GM18505 (cell line): ENCODE measurements at regions not wholly inside any gene's neighbourhood (a gene's known extent, or its start where the extent isn't known, plus 50 kb on each side); places are given as distances from the start of the nearest gene placed in this dataset.

Experiments
- ATAC-seq: cut with Tn5 transposase; IDR thresholded peaks from one replicate; pipeline ENCODE4 v1.9.1; 2021; ENCODE audit not compliant: unreplicated experiment
- POLR2A ChIP-seq: IDR thresholded peaks from 4 replicates; pipeline ENCODE4 v1.6.1; 2011; ENCODE audit warnings: borderline replicate concordance; ENCODE audit not compliant: insufficient read depth, insufficient read length; ENCODE audit errors: extremely low read depth

DNA sequence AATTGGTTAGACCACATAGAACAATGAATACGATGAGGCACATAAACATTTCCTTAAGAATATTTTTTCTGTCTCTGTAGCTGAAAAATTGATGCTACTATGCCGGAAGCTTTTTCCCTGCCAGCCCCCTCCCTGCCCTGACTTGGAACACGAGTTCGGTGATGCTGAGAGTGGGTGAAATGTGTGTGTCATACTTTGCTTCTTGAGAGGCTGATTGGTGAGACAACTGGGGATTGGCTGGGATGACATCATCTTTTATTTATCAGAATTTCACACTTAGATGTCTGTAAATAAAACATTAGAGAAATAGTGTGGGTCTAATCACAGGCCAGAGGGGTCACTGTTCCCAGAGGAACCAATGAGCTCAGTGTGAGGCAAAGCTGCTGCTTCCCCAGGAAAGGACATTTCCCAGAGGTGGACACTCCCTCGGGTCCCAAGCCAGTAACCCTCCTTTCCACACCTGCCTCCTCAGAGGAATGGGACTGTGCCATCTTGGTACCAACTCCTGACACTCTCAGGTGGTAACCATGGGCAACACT is 195.4 kb upstream of the C1orf174 start:
- no peak for TF ChIP-seq POLR2A
- ATAC-seq, result no peak

DNA sequence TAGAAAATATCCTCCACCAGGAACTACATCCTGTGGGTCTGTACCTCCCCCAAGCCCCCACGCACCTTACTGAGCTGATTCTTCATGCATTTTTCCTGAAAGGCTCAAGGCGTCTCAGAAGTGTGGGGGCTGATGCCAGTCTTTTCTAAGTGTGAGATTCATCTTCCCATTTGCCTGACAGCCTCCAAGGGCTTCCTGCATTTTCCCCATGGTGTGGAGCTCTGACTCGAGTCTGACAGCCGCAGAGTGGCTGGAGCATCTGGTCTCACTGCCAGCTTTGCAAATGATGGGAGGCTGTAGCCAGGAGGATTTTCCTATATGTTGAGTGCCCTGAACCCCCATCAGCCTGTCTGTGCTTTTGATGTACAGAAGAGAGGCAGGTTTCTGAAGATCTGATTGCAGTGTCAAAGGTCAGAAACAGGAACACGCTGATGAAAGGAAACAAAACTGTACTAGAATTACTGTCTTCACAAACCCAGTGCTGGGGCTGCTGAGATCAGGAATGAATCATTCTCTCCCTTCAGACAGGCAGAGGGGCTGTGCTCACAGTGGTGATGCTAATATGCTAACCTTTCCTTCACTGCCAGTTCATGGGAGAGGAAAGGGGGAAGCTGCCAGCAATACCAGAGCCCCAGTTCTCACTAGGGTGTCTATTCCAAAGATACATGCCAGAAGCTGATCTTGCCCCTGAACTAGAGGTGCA is 201.5 kb upstream of the C1orf174 start:
- no peak for TF ChIP-seq POLR2A
- no peak for ATAC-seq

DNA sequence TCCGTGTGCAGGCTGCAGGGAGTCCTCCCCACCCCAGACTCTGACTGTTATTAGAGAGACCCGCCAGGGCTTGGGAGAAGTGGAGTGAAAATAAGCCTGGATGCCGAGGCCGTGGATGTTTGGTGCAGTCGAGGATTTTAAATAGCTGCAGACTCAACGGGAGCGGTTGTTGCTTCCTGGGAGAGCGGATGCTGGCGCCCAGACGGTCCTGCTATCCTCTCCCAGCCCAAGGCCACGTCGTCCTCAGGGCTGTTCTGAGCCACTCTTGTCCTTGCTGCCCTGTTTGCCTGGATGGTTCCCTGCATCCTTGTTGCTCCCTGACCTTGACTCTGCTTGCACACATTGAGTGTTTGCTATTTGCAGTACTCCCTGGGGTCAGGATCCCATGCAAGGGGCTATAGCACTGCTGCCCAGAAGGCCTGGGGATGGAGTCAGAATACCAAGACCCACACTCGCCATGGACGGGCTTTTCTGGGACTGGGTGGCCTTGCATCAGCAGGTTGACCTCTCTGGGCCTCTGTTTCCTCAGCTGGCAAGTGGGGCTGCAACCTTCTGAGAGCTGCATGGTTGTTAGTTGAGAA is 205.3 kb upstream of the C1orf174 start:
- no peak for ATAC-seq
- no peak for TF ChIP-seq POLR2A

DNA sequence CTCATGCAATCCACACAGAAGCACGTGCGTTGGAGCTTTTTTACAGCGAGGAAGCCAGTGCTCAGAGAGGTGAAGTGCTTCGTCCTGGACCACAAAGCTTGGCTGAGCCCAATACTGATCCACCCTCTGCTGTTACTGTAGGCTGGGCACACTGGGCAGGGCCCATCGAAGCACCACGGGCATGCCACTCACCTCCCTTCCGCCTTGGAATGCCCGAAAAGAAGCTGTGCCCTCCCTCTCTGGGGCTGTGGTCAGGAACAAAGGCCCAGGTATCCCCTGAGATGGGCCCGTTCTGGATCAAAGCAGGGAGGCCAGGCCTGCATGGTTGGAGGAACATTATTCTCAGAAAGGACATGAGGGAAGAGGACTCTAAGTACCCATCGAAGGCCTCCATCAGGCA is 206.7 kb upstream of the C1orf174 start:
- no peak for ATAC-seq
- TF ChIP-seq POLR2A, result no peak

DNA sequence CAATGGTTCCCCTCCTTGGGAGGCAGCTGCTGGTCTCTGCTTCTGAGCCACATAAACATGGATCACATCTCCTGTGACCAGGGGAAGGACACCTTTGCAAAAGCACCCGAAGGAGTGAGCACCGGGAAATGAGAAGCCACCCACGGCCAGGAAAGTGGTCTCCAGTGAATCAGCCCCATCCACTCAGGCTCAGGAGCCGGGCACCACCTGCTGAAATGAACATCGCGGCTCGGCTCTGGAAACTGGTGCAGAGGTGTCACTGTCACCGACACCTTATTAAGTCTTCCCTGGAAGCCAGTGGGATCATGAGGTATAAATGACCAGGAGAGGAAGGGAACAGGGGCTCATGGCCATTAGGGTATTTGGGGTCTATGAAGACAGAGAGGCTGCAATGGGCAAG is 207.2 kb upstream of the C1orf174 start:
- TF ChIP-seq POLR2A, result no peak
- ATAC-seq, result no peak

DNA sequence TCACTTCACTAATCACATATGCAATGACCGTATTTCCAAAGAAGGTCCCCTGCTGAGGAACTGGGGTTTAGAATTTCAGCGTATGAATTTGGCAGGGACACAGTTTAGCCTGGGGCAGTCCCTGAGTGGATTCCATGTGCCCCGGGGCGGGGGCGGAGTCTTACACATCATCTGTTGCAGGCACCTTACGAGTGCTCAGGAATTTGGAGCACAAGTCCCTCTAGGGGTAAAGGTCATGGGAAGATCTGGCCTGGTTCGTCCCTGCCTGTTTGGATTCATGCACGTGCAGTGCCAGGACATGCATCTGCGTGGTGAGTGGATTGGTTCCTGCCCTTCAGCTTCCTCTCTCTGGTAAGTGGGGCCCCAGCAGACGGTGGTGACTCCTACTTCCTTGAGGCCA is 208.3 kb upstream of the C1orf174 start:
- TF ChIP-seq POLR2A, result no peak
- no peak for ATAC-seq

DNA sequence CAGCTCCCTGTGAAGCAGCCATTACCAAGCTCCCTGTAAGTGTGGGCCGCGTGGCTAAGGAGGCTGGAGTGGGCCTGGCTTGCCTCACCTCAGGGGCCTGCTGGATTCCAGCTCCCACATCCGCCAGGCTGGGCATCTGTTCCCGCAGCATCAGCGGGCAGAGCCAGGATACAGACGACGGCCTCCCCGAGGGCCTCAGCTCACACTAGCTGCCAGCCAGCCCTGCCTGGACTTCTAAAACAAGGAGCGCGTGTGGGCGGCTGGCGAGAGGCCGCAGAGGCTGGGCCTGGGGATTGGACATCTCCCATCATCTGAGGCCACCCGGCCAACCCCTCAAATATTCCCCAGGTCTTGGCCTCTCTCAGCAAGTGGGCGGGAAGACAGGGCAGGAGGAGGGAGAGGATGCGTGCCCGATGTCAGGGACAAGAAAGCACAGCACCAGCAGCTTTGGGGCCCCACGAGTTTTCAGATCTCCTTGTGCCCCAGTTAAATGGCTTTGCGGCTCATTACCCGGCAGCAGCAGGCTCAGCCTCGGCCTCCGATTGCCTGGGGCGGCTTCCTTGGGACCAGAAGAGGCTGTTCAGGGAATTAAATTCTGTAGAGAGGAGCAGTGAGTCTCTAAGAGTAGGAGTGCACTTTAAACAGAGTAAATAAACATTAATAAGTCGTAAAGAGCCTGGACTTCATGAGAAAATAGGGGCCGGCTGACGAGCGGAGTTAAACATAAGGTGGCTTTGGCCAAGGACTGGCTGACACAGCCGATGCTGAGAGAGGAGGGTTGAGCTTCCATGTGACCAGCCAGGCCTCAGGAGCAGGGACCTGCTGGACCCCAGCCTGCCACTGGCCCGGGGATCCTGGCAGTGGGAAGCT is 208.9 kb upstream of the C1orf174 start:
- no peak for ATAC-seq
- no peak for TF ChIP-seq POLR2A

DNA sequence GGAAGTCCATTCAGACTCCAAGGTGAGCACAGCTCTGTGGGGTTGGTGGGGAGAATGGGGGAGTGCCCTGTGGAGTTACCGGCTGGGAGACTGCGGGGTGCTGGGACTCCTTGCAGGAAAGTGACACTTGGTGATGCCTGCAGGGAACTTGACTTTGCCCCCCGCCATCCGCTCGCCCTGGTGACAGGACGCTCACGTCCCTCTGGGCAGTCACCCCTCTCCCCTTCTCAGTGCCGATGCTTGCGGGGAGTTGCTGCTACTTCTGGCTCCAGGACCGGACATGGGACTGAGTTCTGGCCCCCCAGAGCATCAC is 209.5 kb upstream of the C1orf174 start:
- no peak for TF ChIP-seq POLR2A
- no peak for ATAC-seq

DNA sequence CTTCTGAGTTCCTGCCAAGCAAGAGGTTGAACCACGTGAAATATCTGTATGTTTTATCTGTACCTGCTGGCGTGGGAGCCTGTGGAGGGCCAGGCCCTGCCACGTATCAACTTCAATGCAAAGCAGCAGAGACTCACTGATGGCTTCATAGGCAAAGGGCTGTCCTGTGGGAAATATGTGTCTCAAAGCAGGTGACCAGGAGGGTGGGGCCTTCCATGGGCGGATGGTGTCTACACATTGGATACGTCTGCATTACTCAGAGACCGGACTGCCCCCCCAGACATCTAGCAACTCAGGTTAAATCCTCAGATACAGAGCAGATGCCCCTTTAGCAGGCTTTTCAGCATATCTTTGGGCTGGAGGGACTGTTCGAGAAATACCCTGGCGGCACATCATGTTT is 210.8 kb upstream of the C1orf174 start:
- ATAC-seq, result no peak
- TF ChIP-seq POLR2A, result no peak

DNA sequence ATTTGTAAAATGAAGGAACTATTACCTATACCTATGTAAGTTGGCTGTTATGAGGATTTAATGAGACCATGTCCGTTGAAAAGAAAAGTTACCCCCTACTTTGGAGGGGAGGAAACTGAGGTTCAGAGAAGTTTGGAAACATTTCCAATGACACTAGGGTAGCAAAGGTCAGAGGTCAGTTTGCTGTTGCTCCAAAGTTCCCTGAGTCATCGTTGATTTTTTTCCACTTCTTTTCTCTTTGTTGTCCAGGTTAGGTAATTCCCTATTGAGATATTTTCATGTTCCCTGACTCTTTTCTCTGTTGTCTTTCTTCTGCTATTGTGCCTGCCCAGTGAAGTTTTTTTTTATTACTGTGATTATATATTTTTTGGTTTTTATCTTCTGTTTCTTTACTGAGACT is 213.8 kb upstream of the C1orf174 start:
- no peak for ATAC-seq
- TF ChIP-seq POLR2A, result no peak

DNA sequence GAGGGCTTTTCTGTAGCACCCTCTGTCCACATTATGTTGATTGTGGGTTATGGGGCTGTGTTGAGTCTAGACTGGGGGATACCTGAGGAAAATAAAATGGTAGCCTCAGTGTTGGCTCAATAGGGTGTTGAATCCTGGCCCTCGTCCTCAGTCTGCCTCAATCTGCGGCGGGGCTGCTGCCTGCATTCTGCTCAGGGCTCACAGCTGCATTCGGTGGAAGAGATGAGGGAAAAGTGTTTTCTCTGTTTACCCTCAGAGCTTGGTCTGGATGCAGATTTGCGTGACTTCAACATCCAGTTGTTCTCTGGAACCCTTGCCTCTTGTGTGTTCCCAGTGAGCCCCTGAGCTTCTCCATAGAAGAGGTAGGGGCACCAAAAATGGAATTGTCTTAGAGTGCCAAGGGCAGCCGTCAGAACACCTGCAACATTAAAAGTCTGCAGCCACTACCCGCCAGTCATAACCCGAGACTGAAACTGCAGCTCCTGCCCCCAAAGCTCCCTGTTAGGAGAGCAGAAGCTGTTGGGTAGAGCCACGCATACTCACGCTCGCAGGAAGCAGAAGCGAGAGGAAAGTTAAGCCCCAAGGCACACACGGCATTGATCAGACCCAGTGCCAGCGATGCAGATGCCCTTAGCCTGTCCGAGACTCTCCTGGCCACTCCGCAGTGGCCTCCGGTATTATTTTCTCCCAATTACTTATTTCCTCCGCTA is 215.3 kb upstream of the C1orf174 start:
- no peak for TF ChIP-seq POLR2A
- ATAC-seq, result no peak

DNA sequence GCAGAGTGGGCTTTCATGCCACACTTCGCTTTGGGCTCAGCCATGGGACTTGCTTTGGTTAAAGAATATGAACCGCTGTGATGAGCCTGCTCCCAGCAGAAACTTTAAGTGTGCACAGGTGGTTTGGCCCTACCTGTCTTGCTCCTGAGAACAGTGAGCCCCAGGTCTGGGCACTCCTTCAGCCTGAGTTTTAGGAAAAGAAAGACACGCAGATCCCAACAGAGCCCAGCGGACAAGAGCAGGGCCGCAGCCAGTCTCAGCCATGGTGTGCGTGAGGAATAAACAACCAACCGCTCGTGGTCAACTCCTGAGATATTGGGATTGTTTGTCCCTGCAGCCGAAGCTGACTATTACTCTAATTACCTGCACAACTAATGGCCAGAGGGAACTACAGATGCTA is 217.1 kb upstream of the C1orf174 start:
- no peak for TF ChIP-seq POLR2A
- ATAC-seq, result no peak
